ENCODE measurements at regions not wholly inside any gene's neighbourhood (a gene's known extent, or its start where the extent isn't known, plus 50 kb on each side); places are given as distances from the start of the nearest gene placed in this dataset.
"Not testable (repeated sequence)": the region's sequence is repeated elsewhere in the genome, so short reads cannot be mapped to it uniquely, and the experiment has no call there.

GRCh38 chr12:33247625-33248024, 192.0 kb downstream of the SYT10 start:
- no peak overlapping the region for H3K4me3 ChIP-seq (ENCODE audit: low read depth, low read length)
- TF ChIP-seq POLR2A (IDR thresholded peaks at IDR 0.05; ENCODE audit: extremely low read depth, insufficient read length), result no peak
- no peak for TF ChIP-seq MAX (IDR thresholded peaks at IDR 0.05; ENCODE audit: low read depth, low read length)
- no peak for TF ChIP-seq CTCF (IDR thresholded peaks at IDR 0.05; ENCODE audit: low read depth, low read length)
- no peak for TF ChIP-seq MYC (IDR thresholded peaks at IDR 0.05; ENCODE audit: low read depth, low read length)
- DNase-seq (ENCODE audit: low read depth), result no peak

GRCh38 chr12:33245434-33245833, 194.2 kb downstream of the SYT10 start:
- DNase-seq (ENCODE audit: low read depth), result no peak
- TF ChIP-seq CTCF (IDR thresholded peaks at IDR 0.05; ENCODE audit: low read depth, low read length), result no peak
- TF ChIP-seq MYC (IDR thresholded peaks at IDR 0.05; ENCODE audit: low read depth, low read length), result no peak
- no peak for TF ChIP-seq POLR2A (IDR thresholded peaks at IDR 0.05; ENCODE audit: extremely low read depth, insufficient read length)
- TF ChIP-seq MAX (IDR thresholded peaks at IDR 0.05; ENCODE audit: low read depth, low read length), result no peak
- no peak overlapping the region for H3K4me3 ChIP-seq (ENCODE audit: low read depth, low read length)

- TF ChIP-seq POLR2A (IDR thresholded peaks at IDR 0.05; ENCODE audit: extremely low read depth, insufficient read length) (no peak), MAX (IDR thresholded peaks at IDR 0.05; ENCODE audit: low read depth, low read length) (no peak), CTCF (IDR thresholded peaks at IDR 0.05; ENCODE audit: low read depth, low read length) (no peak), MYC (IDR thresholded peaks at IDR 0.05; ENCODE audit: low read depth, low read length) (no peak)
- DNase-seq (ENCODE audit: low read depth), result no peak
- H3K4me3 ChIP-seq (ENCODE audit: low read depth, low read length), result no peak overlapping the region
These were observed 212.9 kb downstream of the SYT10 start for GRCh38 chr12:33226671-33227070.

- no peak for TF ChIP-seq POLR2A (IDR thresholded peaks at IDR 0.05; ENCODE audit: extremely low read depth, insufficient read length)
- no peak for TF ChIP-seq CTCF (IDR thresholded peaks at IDR 0.05; ENCODE audit: low read depth, low read length)
- TF ChIP-seq MAX (IDR thresholded peaks at IDR 0.05; ENCODE audit: low read depth, low read length), result no peak
- no peak for TF ChIP-seq MYC (IDR thresholded peaks at IDR 0.05; ENCODE audit: low read depth, low read length)
- H3K4me3 ChIP-seq (ENCODE audit: low read depth, low read length), result no peak overlapping the region
- no peak for DNase-seq (ENCODE audit: low read depth)
These were observed 215.7 kb downstream of the SYT10 start for GRCh38 chr12:33223956-33224355.

GRCh38 chr12:33222357-33222756, 217.3 kb downstream of the SYT10 start:
- no peak for DNase-seq (ENCODE audit: low read depth)
- no peak for TF ChIP-seq CTCF (IDR thresholded peaks at IDR 0.05; ENCODE audit: low read depth, low read length)

GRCh38 chr12:33205981-33206380, 233.6 kb downstream of the SYT10 start:
- TF ChIP-seq POLR2A (IDR thresholded peaks at IDR 0.05; ENCODE audit: extremely low read depth, insufficient read length), result no peak
- TF ChIP-seq MAX (IDR thresholded peaks at IDR 0.05; ENCODE audit: low read depth, low read length), result no peak
- no peak for TF ChIP-seq MYC (IDR thresholded peaks at IDR 0.05; ENCODE audit: low read depth, low read length)
- TF ChIP-seq CTCF (IDR thresholded peaks at IDR 0.05; ENCODE audit: low read depth, low read length), result no peak
- DNase-seq (ENCODE audit: low read depth), result no peak
- no peak overlapping the region for H3K4me3 ChIP-seq (ENCODE audit: low read depth, low read length)

More at GRCh38 chr12:33222357-33222756, 217.3 kb downstream of the SYT10 start:
- no peak overlapping the region for H3K4me3 ChIP-seq (ENCODE audit: low read depth, low read length)

GRCh38 chr12:33194389-33194788, 245.2 kb downstream of the SYT10 start:
- DNase-seq (ENCODE audit: low read depth); H3K4me3 ChIP-seq (ENCODE audit: low read depth, low read length): not testable (repeated sequence)

Data from NB4 (cell line).